ENCODE measurements at regions not wholly inside any gene's neighbourhood (a gene's known extent, or its start where the extent isn't known, plus 50 kb on each side); places are given as distances from the start of the nearest gene placed in this dataset.
A peak's percentile ranks its signal among the peaks of the same experiment; 100 is the strongest.

- peak in 1 of 3 experiments; percentile 23 for DNase-seq (ENCODE audit: low read depth in 3 of 3)
These were observed 252.0 kb downstream of the CTTN start for GRCh38 chr11:70650075-70650909.

DNA sequence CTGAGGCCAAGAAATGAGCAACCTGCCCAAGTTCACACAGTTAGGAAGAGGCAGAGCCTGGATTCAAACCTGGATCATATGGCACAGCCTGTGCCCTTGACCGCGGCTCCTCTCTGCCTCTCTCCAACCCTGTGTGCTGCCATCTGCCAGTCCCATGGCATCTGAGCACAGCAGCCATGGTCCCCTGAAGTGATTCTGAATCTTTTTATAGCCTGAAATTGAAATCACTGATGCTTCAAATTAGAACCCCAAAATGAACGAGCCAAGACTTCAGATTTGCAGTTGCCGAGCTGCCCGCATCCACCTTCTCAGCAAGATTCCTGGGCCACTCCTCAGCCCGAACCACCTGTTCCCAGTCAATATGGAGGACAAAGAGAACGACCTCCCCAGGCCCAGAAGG lies 252.7 kb downstream of the CTTN start:
- no peak for DNase-seq (ENCODE audit: low read depth in 3 of 3)

- DNase-seq (ENCODE audit: low read depth in 3 of 3), result no peak
These were observed 255.7 kb downstream of the CTTN start for GRCh38 chr11:70654016-70654415.

DNA sequence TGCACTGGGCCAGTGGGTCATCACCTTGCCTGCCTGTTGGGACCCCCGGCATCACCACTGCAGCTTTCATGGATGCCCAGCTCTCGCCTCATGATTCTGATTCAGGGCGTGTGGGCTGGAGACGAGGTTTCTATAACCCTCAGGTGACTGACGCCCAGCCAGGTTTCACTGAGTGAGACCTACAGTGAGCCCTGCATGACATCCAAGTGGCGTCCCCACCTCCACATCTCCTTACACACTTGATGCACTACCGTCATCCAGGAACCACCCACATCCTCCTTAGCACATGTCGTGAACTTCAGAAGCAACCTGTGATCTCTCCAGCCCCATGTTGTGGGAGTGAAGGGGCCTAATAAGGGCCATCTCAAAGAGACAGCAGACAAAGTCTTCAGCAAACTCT lies 257.5 kb downstream of the CTTN start:
- no peak for DNase-seq (ENCODE audit: low read depth in 3 of 3)

DNA sequence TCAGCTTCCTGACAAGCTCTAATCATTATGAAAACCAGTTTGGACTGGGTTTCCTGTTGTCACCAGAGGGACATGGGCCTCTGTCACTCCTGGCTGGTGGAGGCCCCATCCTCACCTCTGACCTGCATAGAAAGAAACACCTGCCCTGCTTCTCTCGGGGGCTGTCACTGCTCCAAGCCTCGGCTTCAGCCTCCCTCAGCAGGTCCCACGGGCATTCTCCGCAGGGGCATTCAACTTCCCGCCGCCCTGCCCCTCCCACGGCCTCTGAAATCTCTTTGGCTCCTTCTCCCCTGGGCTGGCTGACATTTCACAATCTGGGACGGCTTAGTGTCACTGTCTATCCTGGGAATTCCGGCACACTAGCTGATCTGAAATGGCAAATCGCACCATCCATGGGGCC lies 257.9 kb downstream of the CTTN start:
- DNase-seq (ENCODE audit: low read depth in 3 of 3), result no peak

DNA sequence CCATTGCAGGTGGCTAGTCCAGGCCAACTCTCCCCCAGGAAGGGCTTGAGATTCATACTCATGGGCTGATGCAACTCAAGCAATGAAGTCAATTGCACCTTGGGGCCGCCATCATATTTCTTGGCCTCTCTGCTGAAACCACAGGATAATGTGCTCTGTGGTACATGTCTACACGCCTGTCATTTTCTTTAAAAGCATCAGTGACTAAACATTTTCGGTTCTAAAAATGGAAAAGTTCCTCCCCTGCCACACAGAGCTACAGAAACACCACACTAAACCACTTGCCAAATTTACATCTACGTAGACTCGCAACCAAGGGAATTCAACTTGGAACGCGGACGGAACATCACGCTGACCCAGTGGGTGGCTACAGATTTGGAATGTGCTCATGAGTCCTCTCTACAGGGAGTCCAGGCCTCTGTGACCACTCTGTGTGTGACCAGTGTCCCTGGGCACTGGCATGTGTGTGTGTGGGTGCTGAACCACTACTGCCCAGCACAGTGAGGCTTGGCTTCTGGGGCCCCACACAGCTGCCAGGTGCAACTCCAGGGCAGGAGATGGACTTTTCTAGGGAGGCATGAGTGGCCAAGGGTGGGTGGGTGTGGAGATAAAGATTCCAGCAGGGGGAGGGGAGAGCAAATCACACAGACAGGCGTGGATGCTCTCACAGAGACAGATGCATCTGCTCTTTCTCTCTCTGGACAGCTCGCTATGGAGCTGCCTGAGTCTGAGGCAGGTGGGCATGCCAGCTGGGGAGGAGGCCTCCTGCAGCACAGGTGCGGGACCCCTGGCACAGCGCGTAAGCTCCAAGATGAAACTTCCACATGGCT lies 261.9 kb downstream of the CTTN start:
- no peak for DNase-seq (ENCODE audit: low read depth in 3 of 3)

DNA sequence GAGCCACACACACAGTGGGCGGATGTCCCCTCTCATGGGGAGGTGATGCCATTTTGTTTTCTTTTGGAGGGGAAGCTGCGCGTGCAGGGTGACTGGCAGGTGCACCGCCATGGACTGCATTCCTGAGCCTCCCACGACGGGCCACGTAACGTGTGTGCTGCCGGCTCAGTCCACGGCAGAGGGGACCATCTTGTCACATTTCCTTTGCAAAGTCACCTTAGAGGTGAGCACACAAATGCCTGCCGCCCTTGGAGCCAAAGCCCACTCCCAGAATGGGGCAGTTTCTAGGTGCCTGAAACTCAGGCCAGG lies 262.5 kb downstream of the CTTN start:
- DNase-seq (ENCODE audit: low read depth in 3 of 3), result no peak

DNA sequence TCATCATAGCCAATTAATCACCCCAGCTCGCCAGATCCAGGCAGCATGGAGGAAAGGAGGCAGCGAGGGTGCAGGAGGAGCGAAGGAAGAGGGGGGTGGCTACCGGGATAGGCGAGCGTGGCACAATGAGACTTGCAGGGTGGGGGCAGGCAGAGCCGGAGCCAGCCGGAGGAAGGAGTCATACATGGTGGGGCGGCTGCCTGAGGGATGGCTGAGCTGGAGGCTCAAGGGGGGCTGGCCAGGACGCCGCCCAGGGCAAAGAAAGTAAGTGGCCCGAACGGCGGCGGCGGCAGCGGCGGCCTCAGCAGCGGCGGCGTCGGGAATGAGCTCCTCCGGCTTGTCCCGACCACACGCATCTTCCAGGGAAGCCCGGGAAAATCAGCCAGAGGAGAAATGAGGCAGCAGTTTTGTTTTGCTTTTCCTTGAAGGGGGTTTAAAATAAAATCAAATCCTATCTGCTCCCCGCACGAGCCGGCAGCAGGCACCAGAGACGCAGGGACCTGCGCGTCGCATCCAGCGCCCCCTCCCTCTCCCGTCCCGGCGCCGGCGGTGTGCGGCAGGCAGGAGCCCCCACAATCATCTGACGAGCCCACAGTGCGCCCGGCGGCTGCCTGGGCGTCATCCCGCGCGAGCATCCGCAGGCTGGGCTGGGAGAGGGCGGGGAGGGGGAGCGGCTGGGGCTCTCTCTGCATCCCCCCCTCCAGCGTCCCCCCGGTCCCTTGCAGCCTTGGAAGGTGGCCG lies 263.6 kb downstream of the CTTN start:
- DNase-seq (ENCODE audit: low read depth in 3 of 3), result no peak

- DNase-seq (ENCODE audit: low read depth in 3 of 3), result no peak
These were observed 264.4 kb downstream of the CTTN start for GRCh38 chr11:70662691-70663098.

DNA sequence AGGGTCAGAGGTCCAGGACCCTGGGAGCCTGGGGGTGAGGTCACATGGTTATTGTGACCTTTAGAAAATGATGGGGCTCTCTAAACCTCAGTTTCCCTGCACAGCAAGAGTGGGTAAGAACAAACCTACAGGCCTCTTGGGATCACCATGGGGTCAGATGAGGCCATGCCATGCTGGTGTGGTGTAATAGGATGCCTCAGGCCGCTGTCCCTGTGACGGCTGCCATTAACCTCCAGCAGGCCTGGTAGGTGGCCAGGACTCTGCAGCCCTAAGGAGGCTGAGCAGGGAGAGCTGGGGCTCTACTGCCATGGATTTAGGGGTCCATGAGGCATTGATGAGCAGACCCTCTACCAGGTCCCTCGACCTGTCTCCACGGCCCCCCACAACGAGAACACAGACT lies 265.5 kb downstream of the CTTN start:
- no peak for DNase-seq (ENCODE audit: low read depth in 3 of 3)

DNA sequence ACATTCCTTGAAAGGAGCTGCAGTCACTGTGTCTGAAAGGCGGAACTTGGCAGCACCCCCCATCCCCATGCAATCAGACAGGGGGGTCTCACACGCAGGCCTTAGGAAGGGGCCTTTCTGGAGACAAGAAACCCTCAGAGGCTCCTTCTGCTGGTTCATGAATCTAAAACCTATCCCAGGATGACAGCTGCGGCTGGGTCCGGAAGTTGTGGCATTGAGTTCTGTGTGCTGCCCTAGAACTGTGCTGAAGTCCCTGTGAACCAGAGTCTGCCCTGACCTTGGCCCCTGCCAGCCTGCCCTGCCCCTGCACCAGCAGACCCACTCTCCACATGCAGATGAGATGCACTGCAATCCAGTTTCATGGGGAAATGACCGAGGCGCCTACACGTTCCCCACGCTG lies 268.0 kb downstream of the CTTN start:
- DNase-seq (ENCODE audit: low read depth in 3 of 3), result no peak

GRCh38 chr11:70667767-70668166 lies 269.4 kb downstream of the CTTN start:
- no peak for DNase-seq (ENCODE audit: low read depth in 3 of 3)

DNA sequence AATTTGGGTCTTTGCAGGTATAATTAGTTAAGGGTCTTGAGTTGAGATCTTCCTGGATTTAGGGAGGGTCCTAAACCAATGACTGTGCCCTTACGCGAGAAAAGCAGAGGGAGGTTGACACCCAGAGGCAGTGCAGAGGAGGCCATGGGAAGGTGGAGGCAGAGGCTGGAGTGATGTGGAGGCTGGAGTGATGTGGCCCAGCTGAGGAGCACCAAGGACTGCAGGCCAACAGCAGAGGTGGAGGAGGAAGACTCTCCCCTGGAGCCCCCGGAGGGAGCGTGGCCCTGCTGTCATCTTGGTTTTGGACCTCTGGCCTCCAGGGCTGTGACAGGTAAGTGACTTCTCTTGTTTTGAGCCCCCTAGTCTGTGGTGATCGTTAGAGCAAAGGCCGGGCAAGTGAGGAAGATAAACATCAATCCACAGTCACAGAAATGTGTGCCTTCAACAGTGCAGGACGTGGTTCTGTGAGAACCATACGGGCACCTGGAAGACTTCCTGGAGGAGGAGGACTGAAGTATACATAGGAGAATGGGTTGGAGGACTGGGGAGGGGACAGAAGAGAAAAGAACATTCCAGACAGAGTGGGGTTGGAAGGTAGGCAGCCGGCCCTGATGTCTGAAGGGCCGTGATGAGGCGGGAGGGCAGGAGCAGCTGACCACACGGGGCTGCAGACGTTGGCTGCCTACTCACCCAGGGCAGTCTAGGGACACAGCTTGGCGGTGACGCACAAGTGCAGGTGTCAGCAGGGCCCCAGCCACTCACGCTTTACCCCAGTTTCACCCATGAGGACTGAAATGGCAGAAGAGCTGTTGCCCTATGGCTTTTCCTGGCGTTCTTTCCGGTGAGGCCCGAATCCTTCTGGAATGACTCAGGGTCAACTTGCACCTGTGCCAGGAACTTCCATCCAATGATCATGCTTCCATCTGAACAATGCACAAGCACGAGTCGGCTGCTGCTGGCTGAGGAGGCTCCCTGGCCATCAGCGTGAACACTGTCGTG lies 270.2 kb downstream of the CTTN start:
- no peak for DNase-seq (ENCODE audit: low read depth in 3 of 3)

GRCh38 chr11:70669281-70669680 lies 271.0 kb downstream of the CTTN start:
- no peak for DNase-seq (ENCODE audit: low read depth in 3 of 3)

DNA sequence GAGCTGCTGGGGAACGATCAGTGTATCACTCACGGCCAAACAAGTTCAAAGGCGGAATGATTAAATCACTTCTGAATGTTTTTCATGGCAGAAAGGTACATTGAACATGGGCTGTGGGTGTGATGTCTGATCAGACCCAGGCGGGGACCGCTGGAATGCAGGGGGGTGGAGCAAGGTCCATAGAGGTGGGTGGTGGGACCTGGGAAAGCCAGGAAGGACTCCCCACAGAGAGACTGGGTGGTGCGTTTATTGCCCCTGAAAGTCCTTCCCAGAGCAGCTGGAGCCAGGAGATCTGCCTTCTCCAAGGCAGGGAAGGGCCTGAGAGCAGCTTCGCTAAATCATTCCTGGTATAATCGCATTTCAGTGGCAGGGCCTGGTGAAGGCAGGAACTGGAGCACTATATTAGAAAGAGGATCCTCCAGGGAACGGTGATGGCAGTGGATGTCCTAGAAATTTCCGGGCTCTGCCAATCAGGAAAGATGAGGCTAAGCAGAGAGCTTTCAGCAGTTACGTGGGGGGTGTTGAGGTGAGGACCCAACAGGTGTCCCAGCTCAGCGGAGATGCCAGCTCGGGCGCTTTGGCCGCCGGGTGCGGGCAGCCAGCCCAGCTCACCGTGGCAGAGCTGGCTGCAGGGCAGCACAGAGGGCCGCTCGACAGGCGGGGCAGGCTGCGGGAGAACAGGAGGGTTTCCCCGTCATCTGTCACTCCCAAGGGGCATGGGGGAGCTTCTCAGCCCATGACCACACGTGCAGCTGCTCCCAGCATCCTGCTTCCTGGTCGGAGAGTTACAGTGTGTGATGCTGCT lies 271.7 kb downstream of the CTTN start:
- no peak for DNase-seq (ENCODE audit: low read depth in 3 of 3)

GRCh38 chr11:70670676-70671034 lies 272.3 kb downstream of the CTTN start:
- DNase-seq (ENCODE audit: low read depth in 3 of 3), result no peak

DNA sequence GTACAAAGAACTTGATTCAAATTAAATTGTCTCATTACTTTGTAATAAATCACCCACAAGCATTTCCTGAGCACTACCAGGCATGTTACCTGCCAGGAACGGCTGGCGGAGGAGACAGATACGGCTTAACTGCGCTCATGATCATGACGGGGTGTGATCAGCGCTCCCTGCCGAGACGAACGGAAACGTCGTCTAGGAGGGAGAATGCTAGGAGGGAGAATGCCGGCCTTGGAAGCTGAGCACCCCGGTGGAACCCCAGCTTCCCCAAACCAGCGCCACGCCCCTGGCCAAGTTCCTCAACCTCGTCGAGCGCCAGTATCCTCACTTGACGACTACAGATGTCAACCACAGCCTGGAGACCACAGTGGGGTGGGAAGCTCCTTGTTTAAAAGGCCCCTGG lies 272.8 kb downstream of the CTTN start:
- no peak for DNase-seq (ENCODE audit: low read depth in 3 of 3)

- DNase-seq (ENCODE audit: low read depth in 3 of 3), result no peak
These were observed 273.3 kb downstream of the CTTN start for GRCh38 chr11:70671611-70672010.

- no peak for DNase-seq (ENCODE audit: low read depth in 3 of 3)
These were observed 274.8 kb downstream of the CTTN start for GRCh38 chr11:70672991-70673653.

DNA sequence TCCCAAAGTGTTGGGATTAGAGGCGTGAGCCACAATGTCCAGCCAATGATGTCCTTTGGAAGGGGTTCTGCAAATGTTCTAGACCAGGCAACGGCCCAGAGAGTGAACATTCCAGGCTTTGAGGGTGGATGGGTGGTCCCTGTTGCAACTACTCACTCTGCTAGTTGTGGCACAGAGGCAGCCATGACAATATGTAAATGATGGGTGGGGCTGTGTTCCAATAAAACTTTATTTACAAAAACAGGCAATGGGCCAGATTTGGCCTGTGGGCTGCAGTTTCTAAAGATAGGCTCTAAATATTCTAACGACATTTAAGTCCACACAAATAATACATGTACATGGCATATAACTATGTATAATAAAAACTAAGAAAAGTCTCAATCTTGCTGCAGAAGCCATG lies 276.3 kb downstream of the CTTN start:
- no peak for DNase-seq (ENCODE audit: low read depth in 3 of 3)
